ENCODE measurements at regions not wholly inside any gene's neighbourhood (a gene's known extent, or its start where the extent isn't known, plus 50 kb on each side); places are given as distances from the start of the nearest gene placed in this dataset.

GRCh38 chr4:28151314-28151713 is 1290.7 kb downstream of the STIM2 start:
- no peak for DNase-seq (ENCODE audit: low spot score)
- intact Hi-C loops (cut with DNase I): no loop called here

GRCh38 chr4:28167411-28167810 is 1306.8 kb downstream of the STIM2 start:
- intact Hi-C loops (cut with DNase I): no loop called here
- no peak for DNase-seq (ENCODE audit: low spot score)

GRCh38 chr4:28176942-28177341 is 1316.3 kb downstream of the STIM2 start:
- intact Hi-C loops (cut with DNase I): no loop called here
- no peak for DNase-seq (ENCODE audit: low spot score)

- no peak for DNase-seq (ENCODE audit: low spot score)
- intact Hi-C loops (cut with DNase I): no loop called here
These were observed 1317.0 kb downstream of the STIM2 start for GRCh38 chr4:28177641-28178040.

GRCh38 chr4:28179126-28179525 is 1318.5 kb downstream of the STIM2 start:
- DNase-seq (ENCODE audit: low spot score): no peak
- intact Hi-C loops (cut with DNase I): no loop called here

- no peak for DNase-seq (ENCODE audit: low spot score)
These were observed 1348.8 kb downstream of the STIM2 start for GRCh38 chr4:28209371-28209924.

GRCh38 chr4:28211676-28212470 is 1351.2 kb downstream of the STIM2 start:
- intact Hi-C loops (cut with DNase I): no loop called here
- DNase-seq (ENCODE audit: low spot score): no peak

More at GRCh38 chr4:28209371-28209924, 1348.8 kb downstream of the STIM2 start:
- intact Hi-C loops (cut with DNase I): no loop called here

- intact Hi-C loops (cut with DNase I): no loop called here
- no peak for DNase-seq (ENCODE audit: low spot score)
These were observed 1360.9 kb downstream of the STIM2 start for GRCh38 chr4:28221536-28221935.

GRCh38 chr4:28225050-28225449 is 1364.4 kb downstream of the STIM2 start:
- intact Hi-C loops (cut with DNase I): no loop called here

GRCh38 chr4:28225689-28226353 is 1365.2 kb downstream of the STIM2 start:
- no peak for DNase-seq (ENCODE audit: low spot score)

More at GRCh38 chr4:28225050-28225449, 1364.4 kb downstream of the STIM2 start:
- no peak for DNase-seq (ENCODE audit: low spot score)

GRCh38 chr4:28226962-28227361 is 1366.3 kb downstream of the STIM2 start:
- no peak for DNase-seq (ENCODE audit: low spot score)
- intact Hi-C loops (cut with DNase I): no loop called here

More at GRCh38 chr4:28225689-28226353, 1365.2 kb downstream of the STIM2 start:
- intact Hi-C loops (cut with DNase I): no loop called here

- intact Hi-C loops (cut with DNase I): no loop called here
- DNase-seq (ENCODE audit: low spot score): no peak
These were observed 1367.1 kb downstream of the STIM2 start for GRCh38 chr4:28227764-28228163.

- DNase-seq (ENCODE audit: low spot score): no peak
- intact Hi-C loops (cut with DNase I): no loop called here
These were observed 1368.2 kb downstream of the STIM2 start for GRCh38 chr4:28228561-28229491.

- intact Hi-C loops (cut with DNase I): no loop called here
- no peak for DNase-seq (ENCODE audit: low spot score)
These were observed 1371.7 kb downstream of the STIM2 start for GRCh38 chr4:28232376-28232775.

GRCh38 chr4:28232951-28233350 is 1372.3 kb downstream of the STIM2 start:
- intact Hi-C loops (cut with DNase I): no loop called here
- no peak for DNase-seq (ENCODE audit: low spot score)

- intact Hi-C loops (cut with DNase I): no loop called here
These were observed 1373.1 kb downstream of the STIM2 start for GRCh38 chr4:28233724-28234123.

GRCh38 chr4:28238876-28239275 is 1378.2 kb downstream of the STIM2 start:
- no peak for DNase-seq (ENCODE audit: low spot score)
- intact Hi-C loops (cut with DNase I): no loop called here

More at GRCh38 chr4:28233724-28234123, 1373.1 kb downstream of the STIM2 start:
- no peak for DNase-seq (ENCODE audit: low spot score)

GRCh38 chr4:28241021-28241420 is 1380.4 kb downstream of the STIM2 start:
- intact Hi-C loops (cut with DNase I): no loop called here
- DNase-seq (ENCODE audit: low spot score): no peak

GRCh38 chr4:28247805-28248204 is 1387.2 kb downstream of the STIM2 start:
- DNase-seq (ENCODE audit: low spot score): no peak
- intact Hi-C loops (cut with DNase I): no loop called here
